Spinal cord (tissue), 9 donors: ENCODE measurements at regions not wholly inside any gene's neighbourhood (a gene's known extent, or its start where the extent isn't known, plus 50 kb on each side); places are given as distances from the start of the nearest gene placed in this dataset.

Experiments used
- DNase-seq, 6 donors: peaks; one replicate each; pipeline versions ENCODE4 v3.0.0 to v3.0.0-alpha.2; 2013 to 2015; ENCODE audit warnings: low spot score in 6 of 6, low read depth in 4 of 6
- H3K27ac ChIP-seq: one replicate; pipeline ENCODE4 v1.5.1; 2013; ENCODE audit warnings: low read depth, low read length, control low read depth
- H3K27me3 ChIP-seq: one replicate; pipeline ENCODE4 v1.6.1; 2013; ENCODE audit warnings: low read length; ENCODE audit not compliant: control insufficient read depth, insufficient read depth
- H3K36me3 ChIP-seq: one replicate; pipeline ENCODE4 v1.6.1; 2013; ENCODE audit warnings: low read length; ENCODE audit not compliant: control insufficient read depth, insufficient read depth
- H3K4me1 ChIP-seq: one replicate; pipeline ENCODE4 v1.6.1; 2013; ENCODE audit warnings: low read length; ENCODE audit not compliant: control insufficient read depth, insufficient read depth
- H3K4me3 ChIP-seq: one replicate; pipeline ENCODE4 v1.5.1; 2013; ENCODE audit warnings: low read depth, low read length, control low read depth
- H3K9me3 ChIP-seq: one replicate; pipeline ENCODE4 v1.6.1; 2013; ENCODE audit warnings: low read length; ENCODE audit not compliant: control insufficient read depth, insufficient read depth
- WGBS: methylation state at CpG from one replicate; pipeline ENCODE4 v1.1.5; 2013; ENCODE audit warnings: missing lambda C conversion rate; ENCODE audit not compliant: insufficient coverage; 5-methylcytosine and 5-hydroxymethylcytosine counted together
- donor health status: healthy.

GRCh38 chrX:39767446-39767845 is 330.3 kb downstream of the BCOR start:
- peaks cover 22% of the 10 kb centered on the region for H3K4me1 ChIP-seq
- WGBS = 84% methylated on average over 4 of the region's 9 CpGs
- no peak overlapping the region for H3K4me3 ChIP-seq
- peaks cover 7% of the 10 kb centered on the region for H3K27me3 ChIP-seq
- no peaks in the 10 kb centered on the region for H3K9me3 ChIP-seq
- H3K36me3 ChIP-seq = no peaks in the 10 kb centered on the region
- peak in 1 of 6 donors; percentile 29 for DNase-seq
- no peak overlapping the region for H3K27ac ChIP-seq

GRCh38 chrX:39769748-39770147 is 328.0 kb downstream of the BCOR start:
- WGBS = 85% methylated on average over 4 of the region's 7 CpGs
- Histone ChIP-seq H3K4me1 (peaks cover 24% of the 10 kb centered on the region), H3K36me3 (no peaks in the 10 kb centered on the region), H3K27ac (no peak overlapping the region), H3K27me3 (peaks cover 8% of the 10 kb centered on the region), H3K4me3 (no peak overlapping the region), H3K9me3 (no peaks in the 10 kb centered on the region)
- DNase-seq = no peak

DNA sequence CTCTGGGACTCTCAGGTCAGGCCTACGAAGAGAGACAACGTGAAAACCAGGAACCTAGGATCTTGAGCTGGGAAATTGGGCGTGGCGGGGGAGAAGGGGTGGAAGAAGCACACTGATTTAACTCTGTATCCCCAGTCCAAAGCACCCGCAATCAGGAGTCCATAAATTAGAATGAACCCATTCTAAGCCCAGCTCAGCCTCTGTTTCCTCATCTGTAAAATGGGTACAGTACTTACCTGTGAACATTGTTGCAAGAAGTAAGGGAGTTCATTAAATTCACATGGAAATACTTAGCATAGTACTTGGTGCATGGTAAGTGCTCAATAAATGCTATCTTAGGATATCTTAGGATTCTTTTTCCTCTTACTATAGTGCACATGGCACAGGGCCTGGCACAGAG is 326.7 kb downstream of the BCOR start:
- peaks cover 8% of the 10 kb centered on the region for H3K27me3 ChIP-seq
- H3K4me1 ChIP-seq = peaks cover 22% of the 10 kb centered on the region
- H3K27ac ChIP-seq = no peak overlapping the region
- H3K9me3 ChIP-seq = no peaks in the 10 kb centered on the region
- no peak overlapping the region for H3K4me3 ChIP-seq
- no CpG with 5 or more reads among the region's 5 CpGs for WGBS
- no peak for DNase-seq
- no peaks in the 10 kb centered on the region for H3K36me3 ChIP-seq

GRCh38 chrX:39772057-39772832 is 325.5 kb downstream of the BCOR start:
- Histone ChIP-seq H3K4me3 (no peak overlapping the region), H3K9me3 (no peaks in the 10 kb centered on the region), H3K36me3 (no peaks in the 10 kb centered on the region), H3K27ac (peak overlapping the region; percentile 47), H3K4me1 (peaks cover 15% of the 10 kb centered on the region), H3K27me3 (peaks cover 8% of the 10 kb centered on the region)
- DNase-seq = peak in 2 of 6 donors; percentile 37 to 59
- WGBS = 21% methylated on average over 17 of the region's 21 CpGs

DNA sequence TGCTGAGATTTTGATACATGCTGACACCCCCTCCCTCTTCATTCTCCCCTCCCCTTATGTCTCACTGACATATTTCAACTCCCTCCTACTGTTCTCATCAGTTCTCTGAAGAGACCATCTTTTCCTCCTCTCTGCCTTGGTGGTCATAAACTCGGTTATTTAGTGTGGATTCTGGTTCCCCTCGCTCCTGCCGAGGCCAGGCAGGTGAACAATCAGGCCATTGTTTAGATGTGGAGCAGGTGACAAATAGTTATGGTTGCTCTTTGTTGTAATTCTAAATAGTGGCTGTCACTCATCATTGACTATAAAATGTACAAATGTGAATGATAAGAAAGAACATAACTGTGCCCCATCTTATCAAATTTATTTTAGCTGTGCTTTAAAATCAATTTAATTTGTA is 324.6 kb downstream of the BCOR start:
- peaks cover 11% of the 10 kb centered on the region for H3K4me1 ChIP-seq
- peaks cover 8% of the 10 kb centered on the region for H3K27me3 ChIP-seq
- WGBS = no CpG with 5 or more reads among the region's 3 CpGs
- no peaks in the 10 kb centered on the region for H3K36me3 ChIP-seq
- DNase-seq = no peak
- no peak overlapping the region for H3K4me3 ChIP-seq
- H3K27ac ChIP-seq = no peak overlapping the region
- H3K9me3 ChIP-seq = no peaks in the 10 kb centered on the region

DNA sequence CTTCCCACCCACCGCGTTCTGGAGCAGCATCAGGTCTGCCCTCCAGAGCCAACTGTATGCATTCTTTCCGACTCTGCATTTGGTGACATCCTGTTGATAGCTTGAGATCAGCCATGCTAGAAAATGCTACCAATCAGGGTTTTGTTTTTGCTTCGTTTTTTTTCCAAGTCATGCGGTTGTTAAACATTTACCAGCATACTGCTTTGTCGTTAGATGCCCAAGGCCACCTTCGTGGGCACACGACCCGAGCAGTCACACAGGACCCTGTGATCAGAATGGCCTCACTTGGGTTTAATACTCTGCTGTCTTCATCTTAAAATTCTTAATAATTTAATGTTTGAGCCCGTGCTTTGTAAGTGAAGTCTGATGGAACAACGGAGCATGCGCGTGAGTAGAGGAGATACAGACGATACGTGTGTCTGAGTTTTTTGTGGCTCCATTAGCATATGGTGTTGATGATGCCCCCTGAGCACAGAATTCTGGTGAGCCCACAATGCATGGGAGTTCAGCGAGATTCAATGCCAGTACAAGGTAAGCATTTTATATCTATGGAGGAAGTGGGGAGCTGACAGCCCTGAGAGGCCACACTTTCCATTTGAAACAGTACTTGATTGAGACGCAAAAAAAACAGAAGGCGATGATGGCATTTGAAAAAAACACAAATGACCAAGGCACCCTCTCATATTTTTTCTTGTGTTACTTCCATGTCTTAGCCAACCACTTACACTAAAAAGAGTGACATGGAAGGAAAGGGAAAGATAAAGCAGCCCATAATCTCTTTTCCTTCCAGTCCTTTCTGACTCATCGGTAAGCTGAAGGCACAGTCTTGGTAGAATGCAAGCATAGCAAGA is 323.6 kb downstream of the BCOR start:
- no peaks in the 10 kb centered on the region for H3K9me3 ChIP-seq
- 58% methylated on average over 14 of the region's 19 CpGs for WGBS
- peaks cover 11% of the 10 kb centered on the region for H3K4me1 ChIP-seq
- H3K36me3 ChIP-seq = no peaks in the 10 kb centered on the region
- no peak for DNase-seq
- peaks cover 9% of the 10 kb centered on the region for H3K27me3 ChIP-seq
- H3K27ac ChIP-seq = no peak overlapping the region
- H3K4me3 ChIP-seq = no peak overlapping the region

DNA sequence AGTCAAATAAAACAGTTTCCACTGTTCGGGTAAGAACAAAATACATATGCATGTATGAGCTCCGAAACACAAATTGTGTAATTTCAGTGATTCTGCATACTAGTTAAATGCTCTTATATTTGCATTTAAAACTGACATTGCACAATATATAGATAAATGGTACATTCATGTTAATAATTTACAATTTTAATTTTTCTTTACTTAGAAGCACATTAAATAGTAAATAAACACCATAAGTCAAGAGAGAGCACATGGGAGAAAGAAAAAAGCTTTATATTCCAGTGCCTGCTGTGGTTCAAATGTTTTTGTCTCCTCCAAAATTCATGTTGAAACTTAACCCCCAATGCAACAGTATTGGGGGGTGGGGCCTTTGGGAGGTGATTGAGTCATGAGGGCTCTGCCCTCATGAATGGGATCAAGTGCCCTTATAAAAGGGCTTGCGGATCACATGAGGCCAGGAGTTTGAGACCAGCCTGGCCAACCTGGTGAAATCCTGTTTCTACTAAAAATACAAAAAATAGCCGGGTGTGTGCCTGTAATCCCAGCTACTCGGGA is 322.9 kb downstream of the BCOR start:
- WGBS = 55% methylated on average over 3 of the region's 5 CpGs
- peaks cover 11% of the 10 kb centered on the region for H3K4me1 ChIP-seq
- H3K27me3 ChIP-seq = peaks cover 9% of the 10 kb centered on the region
- H3K9me3 ChIP-seq = no peaks in the 10 kb centered on the region
- no peaks in the 10 kb centered on the region for H3K36me3 ChIP-seq
- DNase-seq = no peak
- H3K27ac ChIP-seq = no peak overlapping the region
- H3K4me3 ChIP-seq = no peak overlapping the region

DNA sequence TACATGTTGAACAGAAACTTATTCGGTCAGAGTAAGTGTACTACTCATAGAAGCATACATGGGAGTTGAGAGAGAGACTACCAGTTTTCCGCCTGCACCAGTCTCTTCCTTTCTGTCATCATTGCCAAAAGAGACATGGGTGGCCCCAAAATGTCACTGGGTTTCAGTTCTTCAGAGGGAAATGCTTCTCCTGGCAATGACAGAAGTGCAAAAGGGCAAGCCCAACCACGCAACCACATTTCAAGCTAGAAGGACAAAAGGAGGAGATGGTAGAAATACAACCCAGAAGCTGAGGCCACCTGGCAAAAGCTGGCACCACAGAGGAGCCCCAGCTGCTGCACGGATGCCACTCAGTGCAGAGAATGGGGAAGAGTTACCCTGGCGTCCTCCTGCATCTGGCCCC is 320.1 kb downstream of the BCOR start:
- H3K4me3 ChIP-seq = no peak overlapping the region
- 73% methylated on average over 2 of the region's 5 CpGs for WGBS

GRCh38 chrX:39779952-39780783 is 317.6 kb downstream of the BCOR start:
- H3K9me3 ChIP-seq = no peaks in the 10 kb centered on the region
- no peak overlapping the region for H3K27ac ChIP-seq
- H3K4me1 ChIP-seq = no peaks in the 10 kb centered on the region
- no peaks in the 10 kb centered on the region for H3K36me3 ChIP-seq
- no peak for DNase-seq
- no peak overlapping the region for H3K4me3 ChIP-seq
- peaks cover 6% of the 10 kb centered on the region for H3K27me3 ChIP-seq
- 77% methylated on average over 9 of the region's 12 CpGs for WGBS

More for the DNA sequence above, 320.1 kb downstream of the BCOR start:
- H3K9me3 ChIP-seq = no peaks in the 10 kb centered on the region
- peaks cover under 1% of the 10 kb centered on the region for H3K4me1 ChIP-seq
- no peak overlapping the region for H3K27ac ChIP-seq
- H3K27me3 ChIP-seq = peaks cover 8% of the 10 kb centered on the region
- H3K36me3 ChIP-seq = no peaks in the 10 kb centered on the region
- DNase-seq = no peak
